ENCODE measurements at regions not wholly inside any gene's neighbourhood (a gene's known extent, or its start where the extent isn't known, plus 50 kb on each side); places are given as distances from the start of the nearest gene placed in this dataset.

DNA sequence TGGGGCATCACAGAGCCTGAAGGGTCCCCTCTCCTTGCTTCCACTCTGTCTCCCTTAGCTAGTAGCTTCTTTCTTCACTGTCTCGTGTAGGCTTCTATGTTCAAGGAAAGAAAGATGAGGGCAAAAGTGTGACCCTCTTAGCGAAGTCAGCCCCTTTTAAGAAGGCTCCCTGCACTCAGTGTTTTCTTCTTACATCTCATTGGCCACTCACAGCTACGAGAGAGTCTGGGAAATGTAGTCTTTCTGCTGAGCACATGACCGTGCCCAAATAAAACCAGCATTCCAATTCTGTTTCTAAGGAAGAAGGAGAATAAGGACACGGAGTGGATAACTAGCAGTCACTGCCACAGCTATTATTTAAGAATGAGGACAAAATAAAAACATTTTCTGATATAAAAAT is 104.9 kb upstream of the TNR start (continued):
- TF ChIP-seq TARDBP (IDR thresholded peaks at IDR 0.05; ENCODE audit: borderline replicate concordance) (no peak), MYC (IDR thresholded peaks at IDR 0.05; ENCODE audit: insufficient read depth, insufficient read length, insufficient replicate concordance, low read length, severe bottlenecking) (no peak), ASH2L (IDR thresholded peaks at IDR 0.05; ENCODE audit: borderline replicate concordance, low read depth) (no peak), SREBF2 (IDR thresholded peaks at IDR 0.05; ENCODE audit: low read length) (no peak), TAF1 (IDR thresholded peaks at IDR 0.05; ENCODE audit: borderline replicate concordance, low read depth, low read length) (no peak)

DNA sequence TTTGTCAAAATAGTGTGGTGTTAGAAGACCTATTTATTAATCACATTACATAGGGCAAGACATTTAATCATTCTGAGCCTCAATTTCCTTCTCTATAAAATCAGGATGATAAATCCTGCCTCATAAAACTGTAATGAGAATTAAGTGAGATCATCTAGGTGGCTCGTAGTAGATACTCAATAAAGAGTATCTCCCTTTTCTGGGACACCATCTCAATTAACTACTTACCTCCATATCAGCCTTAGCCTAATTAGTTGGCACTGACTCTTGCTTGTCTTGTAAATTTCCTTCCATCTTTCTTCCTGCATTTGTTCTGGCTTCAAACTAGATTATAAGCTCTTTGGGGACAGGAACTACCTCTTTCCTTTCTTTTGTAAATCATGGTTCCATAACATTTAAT is 102.6 kb upstream of the TNR start:
- Histone ChIP-seq H4K20me1 (ENCODE audit: control insufficient read depth, insufficient read depth) (no peaks in the 10 kb centered on the region), H3K9ac (ENCODE audit: control insufficient read depth, insufficient read depth, low read length) (no peak overlapping the region), H3K79me2 (ENCODE audit: control insufficient read depth, insufficient read depth, low read length) (no peaks in the 10 kb centered on the region), H3K36me3 (ENCODE audit: control insufficient read depth in 2 of 2, insufficient read depth in 2 of 2, low read length in 1 of 2) (no peaks in the 10 kb centered on the region), H3K9me3 (replicated peaks; ENCODE audit: control insufficient read depth, insufficient read depth, low read length) (no peaks in the 10 kb centered on the region), H3K27ac (ENCODE audit: control insufficient read depth, insufficient read depth) (no peak overlapping the region), H3K4me3 (no peak overlapping the region), H2AFZ (ENCODE audit: control insufficient read depth, low read depth, low read length) (no peak overlapping the region), H3K4me2 (ENCODE audit: control insufficient read depth, insufficient read depth) (no peak overlapping the region), H3K4me1 (ENCODE audit: control insufficient read depth, insufficient read depth, low read length) (no peaks in the 10 kb centered on the region), H3K27me3 (replicated peaks in 1 of 2; ENCODE audit: control insufficient read depth in 2 of 2, insufficient read depth in 2 of 2, low read length in 1 of 2) (peaks cover 0 to 3% of the 10 kb centered on the region in 2 experiments; a peak in 1 of 4 replicates)
- in situ Hi-C loops (cut with MboI): no loop called here
- RAD21 ChIA-PET (ENCODE audit: unreplicated experiment): no interaction called here
- CTCF ChIA-PET: no interaction called here
- BruUV-seq (replicated peaks): no TSS peak
- SMC1A ChIA-PET (ENCODE audit: uncharacterized antibody, unreplicated experiment): no interaction called here
- POLR2A ChIA-PET: no interaction called here
- FAIRE-seq (no peak), ATAC-seq (no peak), DNase-seq (ENCODE audit: low read depth, low spot score) (no peak)
- intact Hi-C loops (cut with micrococcal nuclease; ENCODE audit: unreplicated experiment): no loop called here
- 0% methylated on average over 1 of the region's 1 CpG for WGBS (ENCODE audit: insufficient coverage, insufficient replicate concordance, low lambda C conversion rate, missing lambda C conversion rate)
- no peak for TF ChIP-seq NR2C2 (IDR thresholded peaks at IDR 0.05; ENCODE audit: borderline replicate concordance, control insufficient read depth, insufficient read length, low read depth)
- TF ChIP-seq, protein P1, sequence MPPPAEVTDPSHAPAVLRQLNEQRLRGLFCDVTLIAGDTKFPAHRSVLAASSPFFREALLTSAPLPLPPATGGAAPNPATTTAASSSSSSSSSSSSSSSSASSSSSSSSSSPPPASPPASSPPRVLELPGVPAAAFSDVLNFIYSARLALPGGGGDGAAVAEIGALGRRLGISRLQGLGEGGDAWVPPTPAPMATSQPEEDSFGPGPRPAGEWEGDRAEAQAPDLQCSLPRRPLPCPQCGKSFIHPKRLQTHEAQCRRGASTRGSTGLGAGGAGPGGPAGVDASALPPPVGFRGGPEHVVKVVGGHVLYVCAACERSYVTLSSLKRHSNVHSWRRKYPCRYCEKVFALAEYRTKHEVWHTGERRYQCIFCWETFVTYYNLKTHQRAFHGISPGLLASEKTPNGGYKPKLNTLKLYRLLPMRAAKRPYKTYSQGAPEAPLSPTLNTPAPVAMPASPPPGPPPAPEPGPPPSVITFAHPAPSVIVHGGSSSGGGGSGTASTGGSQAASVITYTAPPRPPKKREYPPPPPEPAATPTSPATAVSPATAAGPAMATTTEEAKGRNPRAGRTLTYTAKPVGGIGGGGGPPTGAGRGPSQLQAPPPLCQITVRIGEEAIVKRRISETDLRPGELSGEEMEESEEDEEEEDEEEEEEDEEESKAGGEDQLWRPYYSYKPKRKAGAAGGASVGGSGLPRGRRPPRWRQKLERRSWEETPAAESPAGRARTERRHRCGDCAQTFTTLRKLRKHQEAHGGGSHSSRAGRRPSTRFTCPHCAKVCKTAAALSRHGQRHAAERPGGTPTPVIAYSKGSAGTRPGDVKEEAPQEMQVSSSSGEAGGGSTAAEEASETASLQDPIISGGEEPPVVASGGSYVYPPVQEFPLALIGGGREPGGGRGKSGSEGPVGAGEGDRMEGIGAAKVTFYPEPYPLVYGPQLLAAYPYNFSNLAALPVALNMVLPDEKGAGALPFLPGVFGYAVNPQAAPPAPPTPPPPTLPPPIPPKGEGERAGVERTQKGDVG (CRISPR knock-in tag; IDR thresholded peaks at IDR 0.05): no peak
- TF ChIP-seq TAF1 (IDR thresholded peaks at IDR 0.05; ENCODE audit: borderline replicate concordance, low read depth, low read length): no peak
- TF ChIP-seq PML (IDR thresholded peaks at IDR 0.05; ENCODE audit: low read length): no peak
